ENCODE measurements at regions not wholly inside any gene's neighbourhood (a gene's known extent, or its start where the extent isn't known, plus 50 kb on each side); places are given as distances from the start of the nearest gene placed in this dataset.

DNA sequence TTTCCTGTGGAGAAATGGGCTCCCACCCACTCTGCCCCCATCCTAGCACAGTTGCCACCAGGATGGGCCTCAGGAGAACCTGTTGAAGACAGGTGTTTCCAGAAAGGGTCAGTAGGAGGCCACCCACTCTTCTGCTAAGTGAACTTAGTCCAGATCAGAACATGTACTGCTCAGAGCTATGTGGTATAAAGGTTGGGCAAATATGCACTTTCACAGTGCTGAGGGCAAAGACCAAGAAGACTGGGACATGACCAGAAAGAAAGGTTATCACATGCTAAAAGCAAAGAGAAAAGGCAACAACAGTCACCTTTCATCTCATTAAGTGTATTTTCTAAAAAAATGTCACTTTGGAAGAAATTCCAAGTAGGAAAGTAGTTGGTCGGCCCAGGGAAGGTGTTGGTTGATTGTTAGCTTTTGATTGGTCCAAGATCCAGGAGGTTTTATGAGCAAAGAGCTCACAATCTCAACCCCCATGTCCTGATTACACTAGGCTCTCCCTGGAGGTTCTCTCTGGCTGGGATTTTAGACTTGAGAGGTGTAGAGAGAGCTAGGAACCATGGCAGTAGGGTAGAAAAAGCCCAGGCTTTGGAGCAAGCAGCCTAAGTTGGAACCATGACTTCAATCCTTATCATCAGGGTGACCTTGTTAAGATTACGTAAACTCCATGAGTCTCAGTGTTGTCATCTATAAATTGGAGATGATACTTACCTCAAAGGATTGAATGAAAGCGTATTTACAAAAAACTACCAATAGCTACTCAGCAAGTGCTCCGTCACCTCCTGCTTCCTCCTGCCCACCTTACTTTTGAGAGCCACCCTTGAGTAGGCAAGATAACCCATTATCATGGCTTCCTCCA, 102.6 kb downstream of the GLUL start (continued):
- TF ChIP-seq, protein P1, sequence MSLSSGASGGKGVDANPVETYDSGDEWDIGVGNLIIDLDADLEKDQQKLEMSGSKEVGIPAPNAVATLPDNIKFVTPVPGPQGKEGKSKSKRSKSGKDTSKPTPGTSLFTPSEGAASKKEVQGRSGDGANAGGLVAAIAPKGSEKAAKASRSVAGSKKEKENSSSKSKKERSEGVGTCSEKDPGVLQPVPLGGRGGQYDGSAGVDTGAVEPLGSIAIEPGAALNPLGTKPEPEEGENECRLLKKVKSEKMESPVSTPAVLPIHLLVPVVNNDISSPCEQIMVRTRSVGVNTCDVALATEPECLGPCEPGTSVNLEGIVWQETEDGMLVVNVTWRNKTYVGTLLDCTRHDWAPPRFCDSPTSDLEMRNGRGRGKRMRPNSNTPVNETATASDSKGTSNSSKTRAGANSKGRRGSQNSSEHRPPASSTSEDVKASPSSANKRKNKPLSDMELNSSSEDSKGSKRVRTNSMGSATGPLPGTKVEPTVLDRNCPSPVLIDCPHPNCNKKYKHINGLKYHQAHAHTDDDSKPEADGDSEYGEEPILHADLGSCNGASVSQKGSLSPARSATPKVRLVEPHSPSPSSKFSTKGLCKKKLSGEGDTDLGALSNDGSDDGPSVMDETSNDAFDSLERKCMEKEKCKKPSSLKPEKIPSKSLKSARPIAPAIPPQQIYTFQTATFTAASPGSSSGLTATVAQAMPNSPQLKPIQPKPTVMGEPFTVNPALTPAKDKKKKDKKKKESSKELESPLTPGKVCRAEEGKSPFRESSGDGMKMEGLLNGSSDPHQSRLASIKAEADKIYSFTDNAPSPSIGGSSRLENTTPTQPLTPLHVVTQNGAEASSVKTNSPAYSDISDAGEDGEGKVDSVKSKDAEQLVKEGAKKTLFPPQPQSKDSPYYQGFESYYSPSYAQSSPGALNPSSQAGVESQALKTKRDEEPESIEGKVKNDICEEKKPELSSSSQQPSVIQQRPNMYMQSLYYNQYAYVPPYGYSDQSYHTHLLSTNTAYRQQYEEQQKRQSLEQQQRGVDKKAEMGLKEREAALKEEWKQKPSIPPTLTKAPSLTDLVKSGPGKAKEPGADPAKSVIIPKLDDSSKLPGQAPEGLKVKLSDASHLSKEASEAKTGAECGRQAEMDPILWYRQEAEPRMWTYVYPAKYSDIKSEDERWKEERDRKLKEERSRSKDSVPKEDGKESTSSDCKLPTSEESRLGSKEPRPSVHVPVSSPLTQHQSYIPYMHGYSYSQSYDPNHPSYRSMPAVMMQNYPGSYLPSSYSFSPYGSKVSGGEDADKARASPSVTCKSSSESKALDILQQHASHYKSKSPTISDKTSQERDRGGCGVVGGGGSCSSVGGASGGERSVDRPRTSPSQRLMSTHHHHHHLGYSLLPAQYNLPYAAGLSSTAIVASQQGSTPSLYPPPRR (CRISPR knock-in tag; IDR thresholded peaks at IDR 0.05; ENCODE audit: borderline replicate concordance) = peak; percentile 82
- TF ChIP-seq, protein P2, sequence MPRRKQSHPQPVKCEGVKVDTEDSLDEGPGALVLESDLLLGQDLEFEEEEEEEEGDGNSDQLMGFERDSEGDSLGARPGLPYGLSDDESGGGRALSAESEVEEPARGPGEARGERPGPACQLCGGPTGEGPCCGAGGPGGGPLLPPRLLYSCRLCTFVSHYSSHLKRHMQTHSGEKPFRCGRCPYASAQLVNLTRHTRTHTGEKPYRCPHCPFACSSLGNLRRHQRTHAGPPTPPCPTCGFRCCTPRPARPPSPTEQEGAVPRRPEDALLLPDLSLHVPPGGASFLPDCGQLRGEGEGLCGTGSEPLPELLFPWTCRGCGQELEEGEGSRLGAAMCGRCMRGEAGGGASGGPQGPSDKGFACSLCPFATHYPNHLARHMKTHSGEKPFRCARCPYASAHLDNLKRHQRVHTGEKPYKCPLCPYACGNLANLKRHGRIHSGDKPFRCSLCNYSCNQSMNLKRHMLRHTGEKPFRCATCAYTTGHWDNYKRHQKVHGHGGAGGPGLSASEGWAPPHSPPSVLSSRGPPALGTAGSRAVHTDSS (CRISPR knock-in tag; conservative IDR thresholded peaks at IDR 0.05) = no peak
- TF ChIP-seq SP5 (CRISPR knock-in tag; IDR thresholded peaks at IDR 0.05; ENCODE audit: borderline replicate concordance, low read depth) (peak; percentile 44; the same call in 1 of the 2 replicates), KAT7 (CRISPR knock-in tag; IDR thresholded peaks at IDR 0.05; ENCODE audit: borderline replicate concordance) (peak; percentile 70), ZFP36 (IDR thresholded peaks at IDR 0.05; ENCODE audit: borderline replicate concordance, low read depth, low read length, partially characterized antibody) (no peak), PHF21A (CRISPR knock-in tag; IDR thresholded peaks at IDR 0.05) (peak; percentile 88), FOXC1 (CRISPR knock-in tag; IDR thresholded peaks at IDR 0.05; ENCODE audit: borderline replicate concordance) (no peak), ETV5 (CRISPR knock-in tag; IDR thresholded peaks at IDR 0.05; ENCODE audit: borderline replicate concordance) (peak; percentile 47; the same call in 1 of the 2 replicates), MLLT10 (CRISPR knock-in tag; IDR thresholded peaks at IDR 0.05) (no peak), ARNTL (CRISPR knock-in tag; IDR thresholded peaks at IDR 0.05) (0 out of 2 replicates have a peak, but pooled peaks have one; percentile 53), SAFB2 (CRISPR knock-in tag; IDR thresholded peaks at IDR 0.05; ENCODE audit: borderline replicate concordance, low read depth) (no peak; the same call in 1 of the 2 replicates), AGO2 (optimal IDR thresholded peaks at IDR 0.05; ENCODE audit: low read depth, low read length) (no peak), RBM22 (optimal IDR thresholded peaks at IDR 0.05; ENCODE audit: low read length) (no peak), NAIF1 (CRISPR knock-in tag; IDR thresholded peaks at IDR 0.05; ENCODE audit: borderline replicate concordance) (no peak), NFE2 (CRISPR knock-in tag; IDR thresholded peaks at IDR 0.05) (no peak), SOX13 (IDR thresholded peaks at IDR 0.05) (peak; percentile 67), SOX13 (CRISPR knock-in tag; conservative IDR thresholded peaks at IDR 0.05 in 1 of 2, IDR thresholded peaks at IDR 0.05 in 1 of 2) (peak in 1 of 2 experiments; percentile 88; a peak in 2 of 4 replicates), ZNF264 (CRISPR knock-in tag; IDR thresholded peaks at IDR 0.05) (0 out of 2 replicates have a peak, but pooled peaks have one; percentile 49)
- TF ChIP-seq, protein P3, sequence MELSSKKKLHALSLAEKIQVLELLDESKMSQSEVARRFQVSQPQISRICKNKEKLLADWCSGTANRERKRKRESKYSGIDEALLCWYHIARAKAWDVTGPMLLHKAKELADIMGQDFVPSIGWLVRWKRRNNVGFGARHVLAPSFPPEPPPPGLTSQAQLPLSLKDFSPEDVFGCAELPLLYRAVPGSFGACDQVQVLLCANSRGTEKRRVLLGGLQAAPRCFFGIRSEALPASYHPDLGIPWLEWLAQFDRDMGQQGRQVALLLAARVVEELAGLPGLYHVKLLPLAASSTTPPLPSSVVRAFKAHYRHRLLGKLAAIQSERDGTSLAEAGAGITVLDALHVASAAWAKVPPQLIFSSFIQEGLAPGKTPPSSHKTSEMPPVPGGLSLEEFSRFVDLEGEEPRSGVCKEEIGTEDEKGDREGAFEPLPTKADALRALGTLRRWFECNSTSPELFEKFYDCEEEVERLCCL (CRISPR knock-in tag; IDR thresholded peaks at IDR 0.05; ENCODE audit: borderline replicate concordance) = no peak
- TF ChIP-seq, protein P4, sequence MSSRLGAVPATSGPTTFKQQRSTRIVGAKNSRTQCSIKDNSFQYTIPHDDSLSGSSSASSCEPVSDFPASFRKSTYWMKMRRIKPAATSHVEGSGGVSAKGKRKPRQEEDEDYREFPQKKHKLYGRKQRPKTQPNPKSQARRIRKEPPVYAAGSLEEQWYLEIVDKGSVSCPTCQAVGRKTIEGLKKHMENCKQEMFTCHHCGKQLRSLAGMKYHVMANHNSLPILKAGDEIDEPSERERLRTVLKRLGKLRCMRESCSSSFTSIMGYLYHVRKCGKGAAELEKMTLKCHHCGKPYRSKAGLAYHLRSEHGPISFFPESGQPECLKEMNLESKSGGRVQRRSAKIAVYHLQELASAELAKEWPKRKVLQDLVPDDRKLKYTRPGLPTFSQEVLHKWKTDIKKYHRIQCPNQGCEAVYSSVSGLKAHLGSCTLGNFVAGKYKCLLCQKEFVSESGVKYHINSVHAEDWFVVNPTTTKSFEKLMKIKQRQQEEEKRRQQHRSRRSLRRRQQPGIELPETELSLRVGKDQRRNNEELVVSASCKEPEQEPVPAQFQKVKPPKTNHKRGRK (CRISPR knock-in tag; IDR thresholded peaks at IDR 0.05) = no peak
